Testis (tissue), 2 donors: ENCODE measurements at regions not wholly inside any gene's neighbourhood (a gene's known extent, or its start where the extent isn't known, plus 50 kb on each side); places are given as distances from the start of the nearest gene placed in this dataset.

Experiments used
- POLR2A ChIP-seq: fragments of 450-650 bp; IDR thresholded peaks from one replicate; pipeline ENCODE4 v1.6.1; 2017; ENCODE audit warnings: antibody characterized with exemption, mild to moderate bottlenecking, moderate library complexity
- TF ChIP-seq, protein P1 (sequence below), 3 experiments: fragments of 450-650 bp in 2 of 3; fragments of 200-600 bp in 1 of 3; sonication (generic) in 1 of 3; IDR thresholded peaks; one replicate each; pipeline ENCODE4 v1.5.1; 2016 to 2019; ENCODE audit warnings: antibody characterized with exemption in 3 of 3, mild to moderate bottlenecking in 2 of 3, moderate library complexity in 1 of 3

DNA sequence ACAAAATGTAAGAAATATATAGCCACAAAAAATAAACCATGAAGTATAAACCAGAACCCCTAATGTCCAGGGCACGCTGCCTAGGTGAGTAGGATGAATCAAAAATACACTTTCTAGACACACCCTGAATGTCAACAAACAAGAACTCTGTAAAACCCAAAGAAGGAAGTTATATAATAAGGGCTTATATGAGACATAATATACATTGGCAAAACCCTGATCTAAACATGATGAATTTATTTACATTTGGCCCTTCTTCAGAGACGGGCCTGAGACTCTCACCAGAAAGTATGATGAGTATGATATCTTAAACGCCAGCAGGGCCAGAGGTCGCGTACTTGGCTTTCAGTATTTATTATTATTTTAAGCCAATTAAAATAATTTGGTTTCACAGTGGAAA lies 125.1 kb upstream of the FST start:
- TF ChIP-seq, protein P1, sequence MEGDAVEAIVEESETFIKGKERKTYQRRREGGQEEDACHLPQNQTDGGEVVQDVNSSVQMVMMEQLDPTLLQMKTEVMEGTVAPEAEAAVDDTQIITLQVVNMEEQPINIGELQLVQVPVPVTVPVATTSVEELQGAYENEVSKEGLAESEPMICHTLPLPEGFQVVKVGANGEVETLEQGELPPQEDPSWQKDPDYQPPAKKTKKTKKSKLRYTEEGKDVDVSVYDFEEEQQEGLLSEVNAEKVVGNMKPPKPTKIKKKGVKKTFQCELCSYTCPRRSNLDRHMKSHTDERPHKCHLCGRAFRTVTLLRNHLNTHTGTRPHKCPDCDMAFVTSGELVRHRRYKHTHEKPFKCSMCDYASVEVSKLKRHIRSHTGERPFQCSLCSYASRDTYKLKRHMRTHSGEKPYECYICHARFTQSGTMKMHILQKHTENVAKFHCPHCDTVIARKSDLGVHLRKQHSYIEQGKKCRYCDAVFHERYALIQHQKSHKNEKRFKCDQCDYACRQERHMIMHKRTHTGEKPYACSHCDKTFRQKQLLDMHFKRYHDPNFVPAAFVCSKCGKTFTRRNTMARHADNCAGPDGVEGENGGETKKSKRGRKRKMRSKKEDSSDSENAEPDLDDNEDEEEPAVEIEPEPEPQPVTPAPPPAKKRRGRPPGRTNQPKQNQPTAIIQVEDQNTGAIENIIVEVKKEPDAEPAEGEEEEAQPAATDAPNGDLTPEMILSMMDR (IDR thresholded peaks at IDR 0.05): no peak
- TF ChIP-seq POLR2A: no peak
